GM10266 (cell line): ENCODE measurements at regions not wholly inside any gene's neighbourhood (a gene's known extent, or its start where the extent isn't known, plus 50 kb on each side); places are given as distances from the start of the nearest gene placed in this dataset.
"Not testable (repeated sequence)": the region's sequence is repeated elsewhere in the genome, so short reads cannot be mapped to it uniquely, and the experiment has no call there.

ENCODE experiments used
- DNase-seq: peaks from one replicate; pipeline ENCODE4 v3.0.0; 2012; ENCODE audit errors: extremely low spot score
- CTCF ChIP-seq: IDR thresholded peaks from 2 replicates; pipeline ENCODE4 v1.5.1; 2012; ENCODE audit warnings: mild to moderate bottlenecking, low read depth; ENCODE audit not compliant: control insufficient read depth, insufficient read depth; ENCODE audit errors: missing control alignments

- no peak for DNase-seq
- TF ChIP-seq CTCF, result no peak
Observed at GRCh38 chr11:13193613-13194012, 84.0 kb upstream of the BMAL1 start.

- not testable (repeated sequence) for DNase-seq
Observed at GRCh38 chr11:13197374-13197773, 80.2 kb upstream of the BMAL1 start.

- no peak for TF ChIP-seq CTCF
- DNase-seq, result no peak
Observed at GRCh38 chr11:13205486-13205885, 72.1 kb upstream of the BMAL1 start.

- no peak for TF ChIP-seq CTCF
- DNase-seq, result no peak
Observed at GRCh38 chr11:13206086-13206640, 71.4 kb upstream of the BMAL1 start.

GRCh38 chr11:13207270-13207664, 70.3 kb upstream of the BMAL1 start:
- TF ChIP-seq CTCF, result no peak
- DNase-seq, result no peak

- no peak for DNase-seq
- no peak for TF ChIP-seq CTCF
Observed at GRCh38 chr11:13207665-13208594, 69.7 kb upstream of the BMAL1 start.

- no peak for DNase-seq
- TF ChIP-seq CTCF, result no peak
Observed at GRCh38 chr11:13208921-13209320, 68.7 kb upstream of the BMAL1 start.
